ENCODE measurements at regions not wholly inside any gene's neighbourhood (a gene's known extent, or its start where the extent isn't known, plus 50 kb on each side); places are given as distances from the start of the nearest gene placed in this dataset.

- no peak overlapping the region for H3K4me3 ChIP-seq (ENCODE audit: low read depth, low read length)
- H3K36me3 ChIP-seq, result no peaks in the 10 kb centered on the region
- H3K27me3 ChIP-seq, result no peaks in the 10 kb centered on the region
- no peak for TF ChIP-seq CTCF (IDR thresholded peaks at IDR 0.05; ENCODE audit: low read depth, low read length)
- DNase-seq, result no peak
- H3K9me3 ChIP-seq, result no peaks in the 10 kb centered on the region
- no peaks in the 10 kb centered on the region for H3K4me1 ChIP-seq
These were observed 575.7 kb downstream of the SPOCK3 start for GRCh38 chr4:166658585-166658984.

GRCh38 chr4:166662266-166662843 is 571.9 kb downstream of the SPOCK3 start:
- no peak for DNase-seq
- no peak for TF ChIP-seq CTCF (IDR thresholded peaks at IDR 0.05; ENCODE audit: low read depth, low read length)
- Histone ChIP-seq H3K27me3 (no peaks in the 10 kb centered on the region), H3K4me1 (no peaks in the 10 kb centered on the region), H3K4me3 (ENCODE audit: low read depth, low read length) (no peak overlapping the region), H3K36me3 (no peaks in the 10 kb centered on the region), H3K9me3 (no peaks in the 10 kb centered on the region)

GRCh38 chr4:166670341-166670740 is 564.0 kb downstream of the SPOCK3 start:
- no peak for DNase-seq
- H3K4me1 ChIP-seq, result no peaks in the 10 kb centered on the region
- H3K36me3 ChIP-seq, result no peaks in the 10 kb centered on the region
- H3K27me3 ChIP-seq, result no peaks in the 10 kb centered on the region
- H3K9me3 ChIP-seq, result no peaks in the 10 kb centered on the region
- H3K4me3 ChIP-seq (ENCODE audit: low read depth, low read length), result no peak overlapping the region
- TF ChIP-seq CTCF (IDR thresholded peaks at IDR 0.05; ENCODE audit: low read depth, low read length), result no peak

GRCh38 chr4:166673911-166674310 is 560.4 kb downstream of the SPOCK3 start:
- no peak for TF ChIP-seq CTCF (IDR thresholded peaks at IDR 0.05; ENCODE audit: low read depth, low read length)
- peaks cover 4% of the 10 kb centered on the region for H3K4me1 ChIP-seq
- no peaks in the 10 kb centered on the region for H3K27me3 ChIP-seq
- no peaks in the 10 kb centered on the region for H3K36me3 ChIP-seq
- no peak for DNase-seq
- no peak overlapping the region for H3K4me3 ChIP-seq (ENCODE audit: low read depth, low read length)
- no peaks in the 10 kb centered on the region for H3K9me3 ChIP-seq

GRCh38 chr4:166675411-166675810 is 558.9 kb downstream of the SPOCK3 start:
- DNase-seq, result no peak
- Histone ChIP-seq H3K4me1 (peaks cover 4% of the 10 kb centered on the region), H3K36me3 (no peaks in the 10 kb centered on the region), H3K9me3 (no peaks in the 10 kb centered on the region), H3K4me3 (ENCODE audit: low read depth, low read length) (no peak overlapping the region), H3K27me3 (no peaks in the 10 kb centered on the region)
- TF ChIP-seq CTCF (IDR thresholded peaks at IDR 0.05; ENCODE audit: low read depth, low read length), result no peak

- Histone ChIP-seq H3K9me3 (no peaks in the 10 kb centered on the region), H3K4me1 (peaks cover 4% of the 10 kb centered on the region), H3K4me3 (ENCODE audit: low read depth, low read length) (no peak overlapping the region), H3K36me3 (no peaks in the 10 kb centered on the region), H3K27me3 (no peaks in the 10 kb centered on the region)
- no peak for DNase-seq
- TF ChIP-seq CTCF (IDR thresholded peaks at IDR 0.05; ENCODE audit: low read depth, low read length), result no peak
These were observed 553.5 kb downstream of the SPOCK3 start for GRCh38 chr4:166680796-166681195.

All from BE2C (cell line).